CD4-positive, CD25-positive, alpha-beta regulatory T cell (primary cell): ENCODE measurements at regions not wholly inside any gene's neighbourhood (a gene's known extent, or its start where the extent isn't known, plus 50 kb on each side); places are given as distances from the start of the nearest gene placed in this dataset.
A peak's percentile ranks its signal among the peaks of the same experiment; 100 is the strongest.

Experiments
- ATAC-seq, 2 donors: fragments of 150-1000 bp; cut with Tn5 transposase; one replicate each; pipeline ENCODE4 v1.10.0; 2021; ENCODE audit warnings: low read depth in 2 of 2, moderate number of reproducible peaks in 2 of 2, moderate library complexity in 1 of 2
- DNase-seq, 3 donors: peaks; one replicate each; pipeline versions ENCODE4 v3.0.0 to v3.0.0-alpha.2; 2012 to 2022; ENCODE audit warnings: mixed read lengths in 1 of 3
- H3K27ac ChIP-seq: one replicate; pipeline ENCODE4 v1.7.0; 2013; ENCODE audit warnings: mild to moderate bottlenecking, low read length; ENCODE audit not compliant: insufficient read depth, poor library complexity, severe bottlenecking
- H3K27me3 ChIP-seq: one replicate; pipeline ENCODE4 v1.7.0; 2013; ENCODE audit warnings: low read length; ENCODE audit not compliant: control insufficient read depth, insufficient read depth
- H3K36me3 ChIP-seq: one replicate; pipeline ENCODE4 v1.7.0; 2013; ENCODE audit warnings: mild to moderate bottlenecking, low read length, moderate library complexity; ENCODE audit not compliant: control insufficient read depth, insufficient read depth
- H3K4me1 ChIP-seq: 2 replicates; pipeline ENCODE4 v1.7.0; 2013; ENCODE audit warnings: mild to moderate bottlenecking, low read length; ENCODE audit not compliant: insufficient read depth, control insufficient read depth, poor library complexity, severe bottlenecking
- H3K4me3 ChIP-seq: one replicate; pipeline ENCODE4 v1.7.0; 2013; ENCODE audit warnings: low read depth, mild to moderate bottlenecking, low read length, moderate library complexity
- H3K9me3 ChIP-seq, 2 experiments: 1 replicate in 1 of 2; 2 replicates in 1 of 2; pipeline ENCODE4 v1.7.0; 2013; ENCODE audit warnings: low read length in 2 of 2, mild to moderate bottlenecking in 1 of 2, moderate library complexity in 1 of 2; ENCODE audit not compliant: control insufficient read depth in 2 of 2
- H3K27ac Mint-ChIP-seq, 3 donors: one replicate each; pipeline ENCODE4 v1.8.0; 2020 to 2022; ENCODE audit warnings: mild to moderate bottlenecking in 3 of 3, mixed read lengths in 3 of 3, moderate library complexity in 2 of 3
- H3K27me3 Mint-ChIP-seq: one replicate; pipeline ENCODE4 v1.8.0; 2022; ENCODE audit warnings: mild to moderate bottlenecking, mixed read lengths
- H3K36me3 Mint-ChIP-seq: one replicate; pipeline ENCODE4 v1.8.0; 2020; ENCODE audit warnings: mixed read lengths
- H3K4me1 Mint-ChIP-seq, 4 donors: one replicate each; pipeline ENCODE4 v1.8.0; 2020 to 2022; ENCODE audit warnings: mixed read lengths in 4 of 4, mild to moderate bottlenecking in 1 of 4
- H3K4me3 Mint-ChIP-seq, 4 donors: one replicate each; pipeline ENCODE4 v1.8.0; 2020 to 2022; ENCODE audit warnings: mild to moderate bottlenecking in 4 of 4, mixed read lengths in 4 of 4, moderate library complexity in 3 of 4
- H3K9me3 Mint-ChIP-seq, 7 donors: one replicate each; pipeline ENCODE4 v1.8.0; 2020 to 2022; ENCODE audit warnings: mixed read lengths in 7 of 7, mild to moderate bottlenecking in 3 of 7, moderate library complexity in 2 of 7

- no peaks in the 10 kb centered on the region for H3K36me3 Mint-ChIP-seq
- DNase-seq (no peak), ATAC-seq (no peak)
- Histone ChIP-seq H3K4me3 (no peak overlapping the region), H3K27me3 (peaks cover under 1% of the 10 kb centered on the region), H3K9me3 (no peaks in the 10 kb centered on the region), H3K36me3 (no peaks in the 10 kb centered on the region), H3K4me1 (no peaks in the 10 kb centered on the region), H3K27ac (no peak overlapping the region)
- H3K4me1 Mint-ChIP-seq = no peaks in the 10 kb centered on the region
- no peak overlapping the region for H3K27ac Mint-ChIP-seq
- H3K27me3 Mint-ChIP-seq = no peaks in the 10 kb centered on the region
- no peak overlapping the region for H3K4me3 Mint-ChIP-seq
- peaks cover 0 to 1% (median 0%) of the 10 kb centered on the region in 7 donors for H3K9me3 Mint-ChIP-seq
Observed at GRCh38 chr12:98360401-98360800, 155.0 kb upstream of the TMPO start.

GRCh38 chr12:98369581-98369980, 145.8 kb upstream of the TMPO start:
- H3K4me1 ChIP-seq = peaks cover 3% of the 10 kb centered on the region
- peaks cover 18% of the 10 kb centered on the region for H3K27me3 Mint-ChIP-seq
- ATAC-seq (no peak), DNase-seq (no peak)
- H3K9me3 Mint-ChIP-seq = peaks cover 0 to 6% (median 0%) of the 10 kb centered on the region in 7 donors
- no peaks in the 10 kb centered on the region for H3K36me3 Mint-ChIP-seq
- H3K4me1 Mint-ChIP-seq = peaks cover 0 to 17% (median 7%) of the 10 kb centered on the region in 4 donors
- H3K4me3 Mint-ChIP-seq = no peak overlapping the region
- H3K27me3 ChIP-seq = peaks cover 9% of the 10 kb centered on the region
- no peaks in the 10 kb centered on the region for H3K36me3 ChIP-seq
- no peak overlapping the region for H3K27ac Mint-ChIP-seq
- H3K9me3 ChIP-seq = no peaks in the 10 kb centered on the region
- H3K4me3 ChIP-seq = no peak overlapping the region
- no peak overlapping the region for H3K27ac ChIP-seq

GRCh38 chr12:98370976-98371375, 144.4 kb upstream of the TMPO start:
- Mint-ChIP-seq H3K27me3 (peaks cover 28% of the 10 kb centered on the region), H3K4me1 (peaks cover 0 to 17% (median 7%) of the 10 kb centered on the region in 4 donors)

GRCh38 chr12:98371419-98371818, 144.0 kb upstream of the TMPO start:
- ATAC-seq = no peak
- Mint-ChIP-seq H3K27ac (no peak overlapping the region), H3K9me3 (peaks cover 0 to 6% (median 0%) of the 10 kb centered on the region in 7 donors)

More at GRCh38 chr12:98370976-98371375, 144.4 kb upstream of the TMPO start:
- Histone ChIP-seq H3K27ac (no peak overlapping the region), H3K27me3 (peaks cover 17% of the 10 kb centered on the region), H3K36me3 (no peaks in the 10 kb centered on the region), H3K4me1 (peaks cover 3% of the 10 kb centered on the region), H3K9me3 (no peaks in the 10 kb centered on the region), H3K4me3 (no peak overlapping the region)
- H3K36me3 Mint-ChIP-seq = no peaks in the 10 kb centered on the region
- DNase-seq (no peak), ATAC-seq (no peak)
- no peak overlapping the region for H3K27ac Mint-ChIP-seq
- H3K4me3 Mint-ChIP-seq = peak overlapping the region in 1 of 4 donors; percentile 14
- peaks cover 0 to 6% (median 0%) of the 10 kb centered on the region in 7 donors for H3K9me3 Mint-ChIP-seq

GRCh38 chr12:98372340-98373024, 142.9 kb upstream of the TMPO start:
- DNase-seq (no peak), ATAC-seq (no peak)
- peaks cover 3% of the 10 kb centered on the region for H3K4me1 ChIP-seq
- Mint-ChIP-seq H3K4me1 (peaks cover 0 to 17% (median 7%) of the 10 kb centered on the region in 4 donors), H3K9me3 (peaks cover 0 to 6% (median 0%) of the 10 kb centered on the region in 7 donors), H3K27me3 (peaks cover 43% of the 10 kb centered on the region), H3K27ac (no peak overlapping the region), H3K4me3 (no peak overlapping the region), H3K36me3 (no peaks in the 10 kb centered on the region)
- no peak overlapping the region for H3K27ac ChIP-seq
- no peak overlapping the region for H3K4me3 ChIP-seq
- H3K27me3 ChIP-seq = peaks cover 19% of the 10 kb centered on the region
- no peaks in the 10 kb centered on the region for H3K36me3 ChIP-seq
- no peaks in the 10 kb centered on the region for H3K9me3 ChIP-seq

More at GRCh38 chr12:98371419-98371818, 144.0 kb upstream of the TMPO start:
- Histone ChIP-seq H3K9me3 (no peaks in the 10 kb centered on the region), H3K27me3 (peaks cover 19% of the 10 kb centered on the region), H3K27ac (no peak overlapping the region), H3K4me3 (no peak overlapping the region), H3K36me3 (no peaks in the 10 kb centered on the region), H3K4me1 (peaks cover 3% of the 10 kb centered on the region)
- peak in 1 of 3 donors; percentile 43 for DNase-seq
- Mint-ChIP-seq H3K4me1 (peaks cover 0 to 17% (median 7%) of the 10 kb centered on the region in 4 donors), H3K36me3 (no peaks in the 10 kb centered on the region), H3K27me3 (peaks cover 33% of the 10 kb centered on the region), H3K4me3 (peak overlapping the region in 1 of 4 donors; percentile 14)

GRCh38 chr12:98373025-98373554, 142.3 kb upstream of the TMPO start:
- peak in 1 of 3 donors; percentile 41 for DNase-seq
- H3K4me3 Mint-ChIP-seq = no peak overlapping the region
- peaks cover 0 to 17% (median 7%) of the 10 kb centered on the region in 4 donors for H3K4me1 Mint-ChIP-seq
- peaks cover 19% of the 10 kb centered on the region for H3K27me3 ChIP-seq
- no peak overlapping the region for H3K27ac ChIP-seq
- peaks cover 3% of the 10 kb centered on the region for H3K4me1 ChIP-seq
- H3K36me3 Mint-ChIP-seq = no peaks in the 10 kb centered on the region
- no peak for ATAC-seq
- H3K27ac Mint-ChIP-seq = no peak overlapping the region
- H3K9me3 ChIP-seq = no peaks in the 10 kb centered on the region
- no peaks in the 10 kb centered on the region for H3K36me3 ChIP-seq
- H3K4me3 ChIP-seq = no peak overlapping the region
- H3K9me3 Mint-ChIP-seq = peaks cover 0 to 6% (median 0%) of the 10 kb centered on the region in 7 donors
- H3K27me3 Mint-ChIP-seq = peaks cover 45% of the 10 kb centered on the region

GRCh38 chr12:98374007-98374406, 141.4 kb upstream of the TMPO start:
- Mint-ChIP-seq H3K27ac (no peak overlapping the region), H3K36me3 (no peaks in the 10 kb centered on the region), H3K4me1 (peaks cover 0 to 17% (median 7%) of the 10 kb centered on the region in 4 donors), H3K9me3 (peaks cover 0 to 5% (median 0%) of the 10 kb centered on the region in 7 donors), H3K27me3 (peaks cover 48% of the 10 kb centered on the region), H3K4me3 (no peak overlapping the region)
- no peak for ATAC-seq
- no peaks in the 10 kb centered on the region for H3K9me3 ChIP-seq
- H3K4me1 ChIP-seq = peaks cover 3% of the 10 kb centered on the region
- H3K27ac ChIP-seq = no peak overlapping the region
- DNase-seq = no peak
- peaks cover 27% of the 10 kb centered on the region for H3K27me3 ChIP-seq
- no peak overlapping the region for H3K4me3 ChIP-seq
- H3K36me3 ChIP-seq = no peaks in the 10 kb centered on the region
